ENCODE measurements at regions not wholly inside any gene's neighbourhood (a gene's known extent, or its start where the extent isn't known, plus 50 kb on each side); places are given as distances from the start of the nearest gene placed in this dataset.

GRCh38 chr20:17808357-17808756 is 108.6 kb downstream of the BANF2 start:
- Histone ChIP-seq H3K36me3 (no peaks in the 10 kb centered on the region), H3K4me1 (peaks cover 0 to 43% of the 10 kb centered on the region in 2 donors), H3K9me3 (no peaks in the 10 kb centered on the region), H3K27ac (peak overlapping the region; percentile 70 to 75), H3K27me3 (no peaks in the 10 kb centered on the region), H3K4me3 (no peak overlapping the region)
- DNase-seq (ENCODE audit: low spot score), result peak; percentile 83
- TF ChIP-seq, protein P1, sequence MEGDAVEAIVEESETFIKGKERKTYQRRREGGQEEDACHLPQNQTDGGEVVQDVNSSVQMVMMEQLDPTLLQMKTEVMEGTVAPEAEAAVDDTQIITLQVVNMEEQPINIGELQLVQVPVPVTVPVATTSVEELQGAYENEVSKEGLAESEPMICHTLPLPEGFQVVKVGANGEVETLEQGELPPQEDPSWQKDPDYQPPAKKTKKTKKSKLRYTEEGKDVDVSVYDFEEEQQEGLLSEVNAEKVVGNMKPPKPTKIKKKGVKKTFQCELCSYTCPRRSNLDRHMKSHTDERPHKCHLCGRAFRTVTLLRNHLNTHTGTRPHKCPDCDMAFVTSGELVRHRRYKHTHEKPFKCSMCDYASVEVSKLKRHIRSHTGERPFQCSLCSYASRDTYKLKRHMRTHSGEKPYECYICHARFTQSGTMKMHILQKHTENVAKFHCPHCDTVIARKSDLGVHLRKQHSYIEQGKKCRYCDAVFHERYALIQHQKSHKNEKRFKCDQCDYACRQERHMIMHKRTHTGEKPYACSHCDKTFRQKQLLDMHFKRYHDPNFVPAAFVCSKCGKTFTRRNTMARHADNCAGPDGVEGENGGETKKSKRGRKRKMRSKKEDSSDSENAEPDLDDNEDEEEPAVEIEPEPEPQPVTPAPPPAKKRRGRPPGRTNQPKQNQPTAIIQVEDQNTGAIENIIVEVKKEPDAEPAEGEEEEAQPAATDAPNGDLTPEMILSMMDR (IDR thresholded peaks at IDR 0.05), result no peak

DNA sequence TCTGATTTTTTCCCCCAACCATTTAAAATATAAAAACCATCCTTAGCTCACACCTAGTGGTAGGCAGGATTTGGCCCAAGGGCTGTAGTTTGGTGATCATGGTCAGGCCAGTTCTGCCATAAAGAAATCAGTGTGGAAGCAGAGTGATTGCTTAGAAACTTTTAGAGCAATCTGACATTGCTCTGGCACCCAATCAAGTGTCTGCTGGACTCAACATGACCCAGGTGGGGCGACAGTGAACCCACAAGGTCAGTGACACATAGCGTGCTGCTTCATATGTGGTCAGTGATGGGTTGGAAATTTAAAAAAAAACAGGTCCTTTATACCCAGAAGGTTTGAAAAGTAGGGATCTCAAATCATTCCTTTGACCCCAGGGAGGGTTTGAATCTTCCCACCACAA is 107.9 kb downstream of the BANF2 start:
- Histone ChIP-seq H3K27ac (peak overlapping the region; percentile 70 to 75), H3K27me3 (no peaks in the 10 kb centered on the region), H3K4me3 (no peak overlapping the region), H3K9me3 (no peaks in the 10 kb centered on the region), H3K4me1 (peaks cover 0 to 43% of the 10 kb centered on the region in 2 donors), H3K36me3 (no peaks in the 10 kb centered on the region)
- no peak for DNase-seq (ENCODE audit: low spot score)
- TF ChIP-seq, protein P1 (IDR thresholded peaks at IDR 0.05), result no peak

GRCh38 chr20:17806739-17807441 is 107.1 kb downstream of the BANF2 start:
- Histone ChIP-seq H3K9me3 (no peaks in the 10 kb centered on the region), H3K4me3 (peak overlapping the region in 1 of 2 donors; percentile 9), H3K36me3 (no peaks in the 10 kb centered on the region), H3K27ac (peak overlapping the region; percentile 70 to 75), H3K27me3 (no peaks in the 10 kb centered on the region), H3K4me1 (peaks cover 0 to 43% of the 10 kb centered on the region in 2 donors)
- peak; percentile 81 for DNase-seq (ENCODE audit: low spot score)
- TF ChIP-seq, protein P1 (IDR thresholded peaks at IDR 0.05), result no peak

GRCh38 chr20:17806107-17806506 is 106.3 kb downstream of the BANF2 start:
- H3K27ac ChIP-seq, result peak overlapping the region; percentile 70 to 75
- TF ChIP-seq, protein P1 (IDR thresholded peaks at IDR 0.05), result no peak
- H3K9me3 ChIP-seq, result no peaks in the 10 kb centered on the region
- H3K4me3 ChIP-seq, result no peak overlapping the region
- no peaks in the 10 kb centered on the region for H3K27me3 ChIP-seq
- H3K4me1 ChIP-seq, result peaks cover 0 to 43% of the 10 kb centered on the region in 2 donors
- no peaks in the 10 kb centered on the region for H3K36me3 ChIP-seq
- DNase-seq (ENCODE audit: low spot score), result no peak

GRCh38 chr20:17803765-17804164 is 104.0 kb downstream of the BANF2 start:
- Histone ChIP-seq H3K4me1 (peaks cover 0 to 29% of the 10 kb centered on the region in 2 donors), H3K36me3 (no peaks in the 10 kb centered on the region), H3K27ac (no peak overlapping the region), H3K4me3 (no peak overlapping the region), H3K9me3 (no peaks in the 10 kb centered on the region), H3K27me3 (no peaks in the 10 kb centered on the region)
- no peak for DNase-seq (ENCODE audit: low spot score)
- TF ChIP-seq, protein P1 (IDR thresholded peaks at IDR 0.05), result no peak

Data from right atrium auricular region (tissue), 2 donors.